ENCODE measurements at regions not wholly inside any gene's neighbourhood (a gene's known extent, or its start where the extent isn't known, plus 50 kb on each side); places are given as distances from the start of the nearest gene placed in this dataset.

DNA sequence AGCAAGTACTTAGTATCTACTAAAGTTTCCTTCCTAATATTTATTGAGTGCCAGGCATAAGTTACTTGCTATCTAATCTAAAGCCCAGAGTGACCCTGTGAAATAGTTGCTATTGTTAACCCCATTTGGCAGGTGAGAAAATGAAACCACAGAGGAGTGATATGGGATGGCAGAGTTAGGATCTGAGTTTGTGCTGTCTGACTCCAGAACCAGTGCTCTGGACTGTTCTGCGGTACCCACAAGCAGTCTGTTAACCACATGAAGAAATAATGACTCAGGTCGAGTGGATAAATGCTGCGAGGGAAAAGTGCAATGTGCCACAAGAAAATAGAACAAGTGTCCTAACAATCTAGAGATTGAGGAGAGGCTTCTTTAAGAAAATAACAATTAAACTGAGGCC, 60.7 kb upstream of the GZMB start:
- no peak for DNase-seq (ENCODE audit: extremely low spot score, unreplicated experiment)
- TF ChIP-seq, protein P1, sequence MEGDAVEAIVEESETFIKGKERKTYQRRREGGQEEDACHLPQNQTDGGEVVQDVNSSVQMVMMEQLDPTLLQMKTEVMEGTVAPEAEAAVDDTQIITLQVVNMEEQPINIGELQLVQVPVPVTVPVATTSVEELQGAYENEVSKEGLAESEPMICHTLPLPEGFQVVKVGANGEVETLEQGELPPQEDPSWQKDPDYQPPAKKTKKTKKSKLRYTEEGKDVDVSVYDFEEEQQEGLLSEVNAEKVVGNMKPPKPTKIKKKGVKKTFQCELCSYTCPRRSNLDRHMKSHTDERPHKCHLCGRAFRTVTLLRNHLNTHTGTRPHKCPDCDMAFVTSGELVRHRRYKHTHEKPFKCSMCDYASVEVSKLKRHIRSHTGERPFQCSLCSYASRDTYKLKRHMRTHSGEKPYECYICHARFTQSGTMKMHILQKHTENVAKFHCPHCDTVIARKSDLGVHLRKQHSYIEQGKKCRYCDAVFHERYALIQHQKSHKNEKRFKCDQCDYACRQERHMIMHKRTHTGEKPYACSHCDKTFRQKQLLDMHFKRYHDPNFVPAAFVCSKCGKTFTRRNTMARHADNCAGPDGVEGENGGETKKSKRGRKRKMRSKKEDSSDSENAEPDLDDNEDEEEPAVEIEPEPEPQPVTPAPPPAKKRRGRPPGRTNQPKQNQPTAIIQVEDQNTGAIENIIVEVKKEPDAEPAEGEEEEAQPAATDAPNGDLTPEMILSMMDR (IDR thresholded peaks at IDR 0.05) = no peak
- H3K4me1 Mint-ChIP-seq (ENCODE audit: unreplicated experiment) = no peaks in the 10 kb centered on the region
- no peak overlapping the region for H3K4me3 Mint-ChIP-seq (ENCODE audit: unreplicated experiment)
- H3K27ac Mint-ChIP-seq (ENCODE audit: unreplicated experiment) = no peak overlapping the region
- H3K27me3 Mint-ChIP-seq (ENCODE audit: unreplicated experiment) = peaks cover 1% of the 10 kb centered on the region
- H3K9me3 Mint-ChIP-seq (ENCODE audit: unreplicated experiment) = no peaks in the 10 kb centered on the region
- no peaks in the 10 kb centered on the region for H3K36me3 Mint-ChIP-seq (ENCODE audit: unreplicated experiment)

DNA sequence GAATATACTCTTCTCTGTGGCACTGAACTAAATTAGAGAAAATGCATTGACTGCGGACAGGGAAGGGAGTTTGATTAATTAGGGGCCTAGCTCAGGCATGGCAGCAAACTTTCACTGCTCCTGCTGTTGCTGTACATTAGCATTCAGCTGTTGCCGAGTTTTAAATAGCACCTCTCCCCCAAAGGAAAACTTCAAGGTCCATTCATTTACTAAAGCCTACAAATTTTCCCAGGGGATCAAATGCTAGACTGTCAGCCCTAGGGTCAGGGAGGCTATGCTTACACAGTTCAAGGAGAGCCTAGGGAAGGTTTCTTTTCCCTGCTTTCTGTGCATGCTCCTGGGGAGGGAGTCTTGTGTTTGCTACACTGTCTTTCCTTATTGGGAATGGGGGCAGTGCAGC, 60.0 kb upstream of the GZMB start:
- TF ChIP-seq, protein P1 (IDR thresholded peaks at IDR 0.05) = no peak
- DNase-seq (ENCODE audit: extremely low spot score, unreplicated experiment) = no peak
- no peaks in the 10 kb centered on the region for H3K9me3 Mint-ChIP-seq (ENCODE audit: unreplicated experiment)
- H3K36me3 Mint-ChIP-seq (ENCODE audit: unreplicated experiment) = no peaks in the 10 kb centered on the region
- no peak overlapping the region for H3K27ac Mint-ChIP-seq (ENCODE audit: unreplicated experiment)
- H3K4me1 Mint-ChIP-seq (ENCODE audit: unreplicated experiment) = no peaks in the 10 kb centered on the region
- H3K27me3 Mint-ChIP-seq (ENCODE audit: unreplicated experiment) = peaks cover 3% of the 10 kb centered on the region
- no peak overlapping the region for H3K4me3 Mint-ChIP-seq (ENCODE audit: unreplicated experiment)

DNA sequence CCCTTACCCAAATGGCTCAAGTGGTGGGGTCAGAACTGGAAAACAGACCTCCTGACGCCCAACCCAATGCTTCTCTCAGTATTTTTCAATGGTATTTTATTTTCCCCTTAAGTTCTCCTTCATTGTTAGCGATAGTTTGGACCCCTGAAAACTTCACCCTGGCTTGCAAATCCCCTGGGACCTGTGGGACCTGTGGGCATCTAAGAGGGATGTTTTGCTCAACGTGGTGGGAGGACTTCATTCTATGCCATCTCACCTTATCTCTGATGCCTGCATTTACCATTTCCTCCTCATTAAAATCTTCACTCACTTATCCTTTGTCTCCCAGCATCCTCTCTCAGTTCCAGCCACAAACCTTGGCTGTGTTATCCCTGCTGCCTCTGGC, 59.4 kb upstream of the GZMB start:
- Mint-ChIP-seq H3K4me3 (ENCODE audit: unreplicated experiment) (no peak overlapping the region), H3K27ac (ENCODE audit: unreplicated experiment) (no peak overlapping the region), H3K27me3 (ENCODE audit: unreplicated experiment) (peaks cover 5% of the 10 kb centered on the region), H3K36me3 (ENCODE audit: unreplicated experiment) (no peaks in the 10 kb centered on the region), H3K9me3 (ENCODE audit: unreplicated experiment) (no peaks in the 10 kb centered on the region), H3K4me1 (ENCODE audit: unreplicated experiment) (no peaks in the 10 kb centered on the region)
- DNase-seq (ENCODE audit: extremely low spot score, unreplicated experiment) = no peak
- TF ChIP-seq, protein P1 (IDR thresholded peaks at IDR 0.05) = no peak

DNA sequence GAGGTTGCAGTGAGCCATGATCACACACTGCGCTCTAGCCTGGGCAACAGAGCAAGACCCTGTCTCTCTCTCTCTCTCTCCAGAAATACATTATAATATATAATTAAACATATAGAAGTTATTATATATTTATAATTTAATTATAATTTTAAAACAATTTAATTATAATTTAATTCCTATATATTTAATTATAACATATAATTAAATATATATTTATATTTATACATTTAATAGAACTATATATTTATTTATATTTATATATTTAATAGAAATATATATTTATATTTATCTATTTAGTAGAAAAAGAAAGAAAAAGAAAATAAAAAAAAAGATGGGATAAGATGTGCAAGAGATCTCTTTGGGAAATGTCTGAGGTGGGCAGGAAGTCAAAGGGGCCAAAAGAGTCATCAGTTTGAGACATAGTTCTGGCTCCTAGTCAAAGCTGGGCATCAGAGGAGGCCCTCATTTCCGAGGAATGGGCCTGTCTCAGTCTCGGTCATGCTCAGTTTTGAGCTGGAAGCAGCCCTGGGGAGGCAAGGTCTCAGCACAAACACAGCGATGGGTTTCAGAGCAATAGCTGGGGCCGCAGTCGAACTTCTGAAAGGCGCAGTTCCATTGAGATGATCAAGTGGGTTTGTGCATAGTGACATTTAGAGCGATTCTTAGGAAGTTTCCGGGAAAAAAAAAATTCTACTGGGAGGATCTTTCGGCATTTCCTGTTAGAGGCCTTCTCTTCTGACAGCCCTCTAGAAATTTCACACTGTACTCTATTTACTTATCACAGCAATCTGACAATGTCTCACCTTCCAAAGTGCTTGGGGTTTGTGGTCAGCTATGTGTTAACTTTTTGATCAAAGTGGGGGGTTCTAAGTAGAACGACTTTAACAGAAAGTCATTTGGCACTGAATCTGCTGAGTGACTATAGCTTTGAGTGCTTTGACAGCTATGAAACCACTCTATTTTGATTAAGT, 58.7 kb upstream of the GZMB start:
- Mint-ChIP-seq H3K4me1 (ENCODE audit: unreplicated experiment) (no peaks in the 10 kb centered on the region), H3K9me3 (ENCODE audit: unreplicated experiment) (no peaks in the 10 kb centered on the region), H3K27ac (ENCODE audit: unreplicated experiment) (no peak overlapping the region), H3K36me3 (ENCODE audit: unreplicated experiment) (no peaks in the 10 kb centered on the region), H3K4me3 (ENCODE audit: unreplicated experiment) (no peak overlapping the region), H3K27me3 (ENCODE audit: unreplicated experiment) (peaks cover 8% of the 10 kb centered on the region)
- DNase-seq (ENCODE audit: extremely low spot score, unreplicated experiment) = no peak
- TF ChIP-seq, protein P1 (IDR thresholded peaks at IDR 0.05) = no peak

DNA sequence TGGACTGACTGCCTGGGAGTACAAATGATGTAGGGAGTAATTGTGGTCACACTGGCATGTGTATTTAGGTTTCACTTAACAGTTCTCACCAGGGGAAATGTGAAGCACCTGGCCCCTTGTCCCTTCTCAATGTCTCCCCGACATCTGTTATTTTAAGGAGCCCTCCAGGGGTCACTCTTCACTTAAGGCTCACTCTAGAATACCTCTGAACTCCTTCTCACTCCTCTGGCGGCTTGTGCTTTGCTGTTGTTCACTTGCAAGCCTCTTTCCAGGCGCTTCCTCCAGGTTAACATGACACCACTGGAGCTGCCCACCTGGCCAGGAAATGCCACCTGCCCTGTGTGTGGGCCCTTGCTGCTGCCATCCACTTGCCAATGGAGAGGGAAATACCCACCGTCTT, 56.5 kb upstream of the GZMB start:
- no peaks in the 10 kb centered on the region for H3K4me1 Mint-ChIP-seq (ENCODE audit: unreplicated experiment)
- H3K9me3 Mint-ChIP-seq (ENCODE audit: unreplicated experiment) = no peaks in the 10 kb centered on the region
- H3K27ac Mint-ChIP-seq (ENCODE audit: unreplicated experiment) = no peak overlapping the region
- H3K36me3 Mint-ChIP-seq (ENCODE audit: unreplicated experiment) = no peaks in the 10 kb centered on the region
- H3K4me3 Mint-ChIP-seq (ENCODE audit: unreplicated experiment) = no peak overlapping the region
- no peak for DNase-seq (ENCODE audit: extremely low spot score, unreplicated experiment)
- H3K27me3 Mint-ChIP-seq (ENCODE audit: unreplicated experiment) = peaks cover 8% of the 10 kb centered on the region
- TF ChIP-seq, protein P1 (IDR thresholded peaks at IDR 0.05) = no peak
